Neural cell (in vitro differentiated cells): ENCODE measurements at regions not wholly inside any gene's neighbourhood (a gene's known extent, or its start where the extent isn't known, plus 50 kb on each side); places are given as distances from the start of the nearest gene placed in this dataset.

Experiments
- H2AFZ ChIP-seq: fragments of 200-600, 300-800 bp; sonication (generic), shearing (Covaris generic); 2 replicates; pipeline ENCODE4 v1.6.0; 2014; ENCODE audit warnings: low read depth, mild to moderate bottlenecking, antibody characterized with exemption, low read length, moderate library complexity
- H3F3A ChIP-seq: fragments of 200-600 bp; shearing (Covaris generic); 2 replicates; pipeline ENCODE4 v1.6.1; 2016; ENCODE audit warnings: mild to moderate bottlenecking, moderate library complexity, mixed read lengths, antibody characterized with exemption, low read length; ENCODE audit not compliant: insufficient read depth, poor library complexity, severe bottlenecking
- H3K27ac ChIP-seq: fragments of 200-600, 300-800 bp; sonication (generic), shearing (Covaris generic); 2 replicates; pipeline ENCODE4 v1.5.1; 2014; ENCODE audit warnings: mild to moderate bottlenecking, low read length, moderate library complexity
- H3K27me3 ChIP-seq: fragments of 300-800, 200-600 bp; sonication (generic), shearing (Covaris generic); 2 replicates; pipeline ENCODE4 v1.6.0; 2014; ENCODE audit warnings: mild to moderate bottlenecking, low read depth, low read length, moderate library complexity; ENCODE audit not compliant: insufficient read depth
- H3K36me3 ChIP-seq: fragments of 300-800, 200-600 bp; sonication (generic), shearing (Covaris generic); 2 replicates; pipeline ENCODE4 v1.5.1; 2014; ENCODE audit warnings: mild to moderate bottlenecking, antibody characterized with exemption, low read length, moderate library complexity; ENCODE audit not compliant: insufficient read depth
- H3K4me2 ChIP-seq: fragments of 300-800, 200-600 bp; sonication (generic), shearing (Covaris generic); 2 replicates; pipeline ENCODE4 v1.6.0; 2014; ENCODE audit warnings: mild to moderate bottlenecking, low read length
- H3K4me3 ChIP-seq: fragments of 300-800, 200-600 bp; sonication (generic), shearing (Covaris generic); 2 replicates; pipeline ENCODE4 v1.5.1; 2014; ENCODE audit warnings: mild to moderate bottlenecking, low read length, moderate library complexity
- H3K79me2 ChIP-seq: fragments of 200-600 bp; shearing (Covaris generic); replicated peaks from 2 replicates; pipeline ENCODE4 v1.6.0; 2014; ENCODE audit warnings: mild to moderate bottlenecking, low read length, moderate library complexity; ENCODE audit not compliant: insufficient read depth
- H3K9ac ChIP-seq: fragments of 300-800, 200-600 bp; sonication (generic), shearing (Covaris generic); 2 replicates; pipeline ENCODE4 v1.6.1; 2016; ENCODE audit warnings: mild to moderate bottlenecking, low read length, mixed read lengths
- H3K9me2 ChIP-seq: fragments of 200-600 bp; shearing (Covaris generic); 2 replicates; pipeline ENCODE4 v1.6.1; 2016; ENCODE audit warnings: mild to moderate bottlenecking, low read length, mixed read lengths; ENCODE audit not compliant: insufficient read depth
- H3K9me3 ChIP-seq: fragments of 200-600, 300-800 bp; sonication (generic), shearing (Covaris generic); 2 replicates; pipeline ENCODE4 v1.6.1; 2016; ENCODE audit warnings: mild to moderate bottlenecking, mixed run types, low read length, moderate library complexity, mixed read lengths
- H4K20me1 ChIP-seq: fragments of 200-600 bp; shearing (Covaris generic); 2 replicates; pipeline ENCODE4 v1.6.1; 2016; ENCODE audit warnings: mild to moderate bottlenecking, mixed run types; ENCODE audit not compliant: insufficient read depth
- EP300 ChIP-seq: fragments of 450-650 bp; conservative IDR thresholded peaks from 2 replicates; pipeline ENCODE4 v1.6.1; 2014; ENCODE audit warnings: antibody characterized with exemption, mild to moderate bottlenecking, moderate library complexity; ENCODE audit not compliant: poor library complexity, severe bottlenecking
- EZH2 ChIP-seq: fragments of 200-600, 300-800 bp; shearing (Covaris generic), sonication (generic); IDR thresholded peaks from 2 replicates; pipeline ENCODE4 v1.6.1; 2014; ENCODE audit warnings: antibody characterized with exemption, low read length, borderline replicate concordance, mild to moderate bottlenecking; ENCODE audit not compliant: insufficient read depth, poor library complexity, severe bottlenecking
- MXI1 ChIP-seq: fragments of 450-650 bp; conservative IDR thresholded peaks from 2 replicates; pipeline ENCODE4 v1.6.1; 2014; ENCODE audit warnings: antibody characterized with exemption, mild to moderate bottlenecking; ENCODE audit not compliant: poor library complexity, severe bottlenecking
- POLR2AphosphoS5 ChIP-seq: IDR thresholded peaks from 2 replicates; pipeline ENCODE4 v1.6.1; 2012
- RAD21 ChIP-seq: fragments of 450-650 bp; conservative IDR thresholded peaks from 2 replicates; pipeline ENCODE4 v1.6.1; 2014; ENCODE audit warnings: antibody characterized with exemption, mild to moderate bottlenecking, moderate library complexity
- SMC3 ChIP-seq: fragments of 450-650 bp; conservative IDR thresholded peaks from 2 replicates; pipeline ENCODE4 v1.6.1; 2014; ENCODE audit warnings: antibody characterized with exemption, mild to moderate bottlenecking, moderate library complexity; ENCODE audit not compliant: poor library complexity
- TAF1 ChIP-seq: IDR thresholded peaks from 2 replicates; pipeline ENCODE4 v1.6.1; 2012; ENCODE audit warnings: low read depth
- TF ChIP-seq, protein P1 (sequence below): fragments of 450-650 bp; IDR thresholded peaks from 2 replicates; pipeline ENCODE4 v1.5.1; 2014; ENCODE audit warnings: antibody characterized with exemption, mild to moderate bottlenecking, moderate library complexity; ENCODE audit not compliant: poor library complexity, severe bottlenecking
- TF ChIP-seq, protein P2 (sequence below): IDR thresholded peaks from 2 replicates; pipeline ENCODE4 v1.6.1; 2012; ENCODE audit warnings: borderline replicate concordance

DNA sequence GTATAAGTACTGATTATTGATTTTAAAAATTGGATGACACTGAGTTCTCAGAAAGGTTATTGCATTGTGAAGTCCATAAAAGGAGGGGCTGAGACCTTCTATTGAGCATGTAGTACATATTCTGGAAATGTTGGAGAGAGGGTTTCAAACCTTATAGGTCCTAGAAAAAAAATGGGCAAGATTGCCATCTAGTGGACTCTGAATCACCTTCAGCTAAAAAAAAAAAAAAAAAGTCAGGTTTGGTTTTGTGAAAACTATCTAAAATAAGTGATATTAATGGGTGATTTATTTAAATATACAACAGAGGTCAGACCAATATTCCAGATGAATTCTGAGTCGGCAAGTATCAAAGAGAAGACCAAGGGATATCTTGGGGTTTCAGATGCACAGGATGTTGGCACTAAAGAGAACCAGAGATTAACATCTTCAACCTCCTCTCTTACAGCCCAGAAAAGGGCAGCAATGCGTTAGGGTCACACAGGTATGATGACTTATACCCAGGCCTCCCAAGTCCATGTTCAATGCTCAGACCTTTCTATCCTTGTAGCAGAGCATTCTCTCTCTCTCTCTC, 109.8 kb upstream of the NMUR2 start:
- Histone ChIP-seq H3K9me3 (no peaks in the 10 kb centered on the region), H3K4me3 (no peak overlapping the region), H3K27ac (no peak overlapping the region), H3F3A (no peaks in the 10 kb centered on the region), H3K9ac (no peak overlapping the region), H2AFZ (no peak overlapping the region), H3K27me3 (no peaks in the 10 kb centered on the region), H4K20me1 (no peaks in the 10 kb centered on the region), H3K79me2 (no peaks in the 10 kb centered on the region), H3K36me3 (no peaks in the 10 kb centered on the region), H3K4me2 (no peak overlapping the region), H3K9me2 (no peaks in the 10 kb centered on the region)
- TF ChIP-seq EP300 = no peak
- TF ChIP-seq RAD21 = peak; percentile 69
- TF ChIP-seq MXI1 = no peak
- no peak for TF ChIP-seq EZH2
- no peak for TF ChIP-seq TAF1
- TF ChIP-seq, protein P1, sequence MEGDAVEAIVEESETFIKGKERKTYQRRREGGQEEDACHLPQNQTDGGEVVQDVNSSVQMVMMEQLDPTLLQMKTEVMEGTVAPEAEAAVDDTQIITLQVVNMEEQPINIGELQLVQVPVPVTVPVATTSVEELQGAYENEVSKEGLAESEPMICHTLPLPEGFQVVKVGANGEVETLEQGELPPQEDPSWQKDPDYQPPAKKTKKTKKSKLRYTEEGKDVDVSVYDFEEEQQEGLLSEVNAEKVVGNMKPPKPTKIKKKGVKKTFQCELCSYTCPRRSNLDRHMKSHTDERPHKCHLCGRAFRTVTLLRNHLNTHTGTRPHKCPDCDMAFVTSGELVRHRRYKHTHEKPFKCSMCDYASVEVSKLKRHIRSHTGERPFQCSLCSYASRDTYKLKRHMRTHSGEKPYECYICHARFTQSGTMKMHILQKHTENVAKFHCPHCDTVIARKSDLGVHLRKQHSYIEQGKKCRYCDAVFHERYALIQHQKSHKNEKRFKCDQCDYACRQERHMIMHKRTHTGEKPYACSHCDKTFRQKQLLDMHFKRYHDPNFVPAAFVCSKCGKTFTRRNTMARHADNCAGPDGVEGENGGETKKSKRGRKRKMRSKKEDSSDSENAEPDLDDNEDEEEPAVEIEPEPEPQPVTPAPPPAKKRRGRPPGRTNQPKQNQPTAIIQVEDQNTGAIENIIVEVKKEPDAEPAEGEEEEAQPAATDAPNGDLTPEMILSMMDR = peak; percentile 76
- peak; percentile 67 for TF ChIP-seq SMC3
- TF ChIP-seq, protein P2, sequence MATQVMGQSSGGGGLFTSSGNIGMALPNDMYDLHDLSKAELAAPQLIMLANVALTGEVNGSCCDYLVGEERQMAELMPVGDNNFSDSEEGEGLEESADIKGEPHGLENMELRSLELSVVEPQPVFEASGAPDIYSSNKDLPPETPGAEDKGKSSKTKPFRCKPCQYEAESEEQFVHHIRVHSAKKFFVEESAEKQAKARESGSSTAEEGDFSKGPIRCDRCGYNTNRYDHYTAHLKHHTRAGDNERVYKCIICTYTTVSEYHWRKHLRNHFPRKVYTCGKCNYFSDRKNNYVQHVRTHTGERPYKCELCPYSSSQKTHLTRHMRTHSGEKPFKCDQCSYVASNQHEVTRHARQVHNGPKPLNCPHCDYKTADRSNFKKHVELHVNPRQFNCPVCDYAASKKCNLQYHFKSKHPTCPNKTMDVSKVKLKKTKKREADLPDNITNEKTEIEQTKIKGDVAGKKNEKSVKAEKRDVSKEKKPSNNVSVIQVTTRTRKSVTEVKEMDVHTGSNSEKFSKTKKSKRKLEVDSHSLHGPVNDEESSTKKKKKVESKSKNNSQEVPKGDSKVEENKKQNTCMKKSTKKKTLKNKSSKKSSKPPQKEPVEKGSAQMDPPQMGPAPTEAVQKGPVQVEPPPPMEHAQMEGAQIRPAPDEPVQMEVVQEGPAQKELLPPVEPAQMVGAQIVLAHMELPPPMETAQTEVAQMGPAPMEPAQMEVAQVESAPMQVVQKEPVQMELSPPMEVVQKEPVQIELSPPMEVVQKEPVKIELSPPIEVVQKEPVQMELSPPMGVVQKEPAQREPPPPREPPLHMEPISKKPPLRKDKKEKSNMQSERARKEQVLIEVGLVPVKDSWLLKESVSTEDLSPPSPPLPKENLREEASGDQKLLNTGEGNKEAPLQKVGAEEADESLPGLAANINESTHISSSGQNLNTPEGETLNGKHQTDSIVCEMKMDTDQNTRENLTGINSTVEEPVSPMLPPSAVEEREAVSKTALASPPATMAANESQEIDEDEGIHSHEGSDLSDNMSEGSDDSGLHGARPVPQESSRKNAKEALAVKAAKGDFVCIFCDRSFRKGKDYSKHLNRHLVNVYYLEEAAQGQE = no peak
- no peak for TF ChIP-seq POLR2AphosphoS5

DNA sequence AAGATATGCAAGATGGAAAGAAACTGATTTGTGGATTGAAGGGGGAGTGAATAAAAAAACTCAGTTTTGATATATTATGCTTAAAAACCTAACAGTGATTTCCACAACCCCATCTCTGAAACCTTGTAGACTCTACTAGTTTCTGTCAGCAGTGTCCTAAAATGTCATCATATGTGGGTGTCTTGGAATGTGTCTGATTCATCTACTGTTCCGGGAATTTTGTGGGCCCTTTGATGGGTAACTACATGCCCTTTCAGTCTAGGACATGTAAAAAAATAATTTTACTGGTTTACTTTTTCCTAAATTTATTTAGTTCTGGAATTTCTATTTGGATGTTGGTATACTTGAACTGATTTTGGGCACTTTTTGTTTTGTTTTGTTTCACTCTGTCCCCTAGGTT, 118.9 kb upstream of the NMUR2 start:
- no peaks in the 10 kb centered on the region for H3K27me3 ChIP-seq
- no peak overlapping the region for H3K27ac ChIP-seq
- no peak for TF ChIP-seq SMC3
- no peak for TF ChIP-seq POLR2AphosphoS5
- no peak for TF ChIP-seq MXI1
- TF ChIP-seq EP300 = no peak
- TF ChIP-seq TAF1 = no peak
- TF ChIP-seq RAD21 = no peak
- TF ChIP-seq, protein P2 = no peak
- TF ChIP-seq, protein P1 = no peak
- TF ChIP-seq EZH2 = no peak
- H3K79me2 ChIP-seq = no peaks in the 10 kb centered on the region
- H3K36me3 ChIP-seq = no peaks in the 10 kb centered on the region
- H2AFZ ChIP-seq = no peak overlapping the region
- H3K4me2 ChIP-seq = no peak overlapping the region
- no peaks in the 10 kb centered on the region for H3F3A ChIP-seq
- H3K9ac ChIP-seq = no peak overlapping the region
- H4K20me1 ChIP-seq = no peaks in the 10 kb centered on the region
- H3K4me3 ChIP-seq = no peak overlapping the region
- H3K9me3 ChIP-seq = no peaks in the 10 kb centered on the region
- H3K9me2 ChIP-seq = no peaks in the 10 kb centered on the region
